ENCODE measurements at regions not wholly inside any gene's neighbourhood (a gene's known extent, or its start where the extent isn't known, plus 50 kb on each side); places are given as distances from the start of the nearest gene placed in this dataset.
"Not testable (repeated sequence)": the region's sequence is repeated elsewhere in the genome, so short reads cannot be mapped to it uniquely, and the experiment has no call there.

- DNase-seq (ENCODE audit: low spot score): no peak
These were observed 434.6 kb upstream of the FRG1 start for GRCh38 chr4:189506080-189506479.

DNA sequence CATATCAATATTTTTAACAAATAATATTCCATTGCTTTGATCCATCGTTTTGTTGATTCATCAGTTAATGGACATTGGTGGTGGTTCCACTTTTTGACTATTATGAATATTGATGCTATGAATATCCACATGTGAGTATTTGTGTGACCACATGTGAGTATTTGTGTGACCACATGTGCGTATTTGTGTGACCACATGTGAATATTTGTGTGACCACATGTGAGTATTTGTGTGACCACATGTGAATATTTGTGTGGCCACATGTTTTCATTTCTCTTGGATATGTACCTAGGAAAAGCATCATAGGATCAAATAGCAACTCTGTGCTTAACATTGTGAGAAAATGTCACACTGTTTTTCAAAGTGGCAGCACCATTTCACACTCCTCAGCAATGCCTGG is 433.6 kb upstream of the FRG1 start:
- DNase-seq (ENCODE audit: low spot score): no peak

GRCh38 chr4:189510601-189511000 is 430.1 kb upstream of the FRG1 start:
- no peak for DNase-seq (ENCODE audit: low spot score)

GRCh38 chr4:189511581-189511980 is 429.1 kb upstream of the FRG1 start:
- DNase-seq (ENCODE audit: low spot score): no peak

DNA sequence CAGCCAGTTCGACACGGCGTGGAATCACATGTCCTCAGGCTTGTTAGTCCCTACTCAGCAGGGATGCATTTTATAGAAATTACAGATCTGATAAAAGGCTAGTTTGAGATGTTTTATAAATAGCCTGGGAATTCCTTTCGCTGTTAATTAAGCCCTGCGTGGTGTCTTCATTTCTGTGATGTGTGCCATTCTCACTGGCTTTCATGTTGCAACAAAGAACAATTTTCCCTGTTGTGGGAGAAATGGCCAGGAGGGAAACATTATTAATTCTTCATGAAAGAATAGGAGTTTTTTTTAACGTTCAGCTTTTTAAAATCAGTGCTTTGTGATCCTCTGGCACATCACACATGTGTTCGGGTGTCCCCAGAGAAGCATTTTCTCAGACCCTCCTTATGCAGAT is 427.3 kb upstream of the FRG1 start:
- DNase-seq (ENCODE audit: low spot score): no peak

GRCh38 chr4:189514209-189514608 is 426.5 kb upstream of the FRG1 start:
- no peak for DNase-seq (ENCODE audit: low spot score)

DNA sequence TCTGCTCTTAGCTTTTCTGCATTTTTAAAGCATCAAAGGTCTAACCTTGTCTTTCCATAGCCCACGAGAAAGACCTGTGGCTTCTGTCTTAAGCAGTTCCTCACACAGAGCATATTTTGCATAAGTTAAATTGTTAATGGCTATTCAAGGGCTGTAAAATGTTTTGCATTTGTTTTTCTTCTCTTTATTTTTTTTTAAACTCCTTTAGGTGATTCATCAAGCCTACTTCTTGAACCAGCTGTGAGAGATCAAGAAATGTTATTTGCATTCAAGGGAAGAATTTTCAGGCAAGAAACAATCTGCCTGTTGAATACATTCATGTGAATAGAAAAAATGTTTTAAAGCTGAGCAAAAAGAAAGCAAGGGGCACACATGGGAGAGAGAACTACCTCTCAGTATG is 423.8 kb upstream of the FRG1 start:
- DNase-seq (ENCODE audit: low spot score): no peak

- no peak for DNase-seq (ENCODE audit: low spot score)
These were observed 421.5 kb upstream of the FRG1 start for GRCh38 chr4:189519186-189519585.

- DNase-seq (ENCODE audit: low spot score): no peak
These were observed 415.4 kb upstream of the FRG1 start for GRCh38 chr4:189525304-189525703.

GRCh38 chr4:189530848-189531247 is 409.8 kb upstream of the FRG1 start:
- DNase-seq (ENCODE audit: low spot score): no peak

DNA sequence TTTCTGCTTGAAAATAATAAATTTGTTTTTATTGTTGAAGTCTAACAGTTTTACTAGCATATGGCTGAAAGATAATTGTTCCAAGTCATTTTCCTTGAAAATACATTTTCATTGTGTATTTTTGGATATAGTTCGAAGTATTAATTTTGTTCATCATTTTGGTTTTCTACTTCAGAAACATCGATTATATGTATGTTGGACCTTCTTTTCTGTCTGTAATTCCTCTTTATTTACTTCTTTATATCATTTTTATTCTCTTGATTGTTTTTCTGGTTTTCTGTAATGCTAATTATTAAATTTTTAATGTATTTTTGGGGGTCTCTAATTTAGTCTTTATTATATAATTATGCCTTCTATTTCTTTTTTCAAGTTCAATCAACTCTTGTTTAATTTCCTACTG is 407.1 kb upstream of the FRG1 start:
- DNase-seq (ENCODE audit: low spot score): no peak

GRCh38 chr4:189547559-189547958 is 393.1 kb upstream of the FRG1 start:
- DNase-seq (ENCODE audit: low spot score): no peak

- no peak for DNase-seq (ENCODE audit: low spot score)
These were observed 392.1 kb upstream of the FRG1 start for GRCh38 chr4:189548484-189549125.

DNA sequence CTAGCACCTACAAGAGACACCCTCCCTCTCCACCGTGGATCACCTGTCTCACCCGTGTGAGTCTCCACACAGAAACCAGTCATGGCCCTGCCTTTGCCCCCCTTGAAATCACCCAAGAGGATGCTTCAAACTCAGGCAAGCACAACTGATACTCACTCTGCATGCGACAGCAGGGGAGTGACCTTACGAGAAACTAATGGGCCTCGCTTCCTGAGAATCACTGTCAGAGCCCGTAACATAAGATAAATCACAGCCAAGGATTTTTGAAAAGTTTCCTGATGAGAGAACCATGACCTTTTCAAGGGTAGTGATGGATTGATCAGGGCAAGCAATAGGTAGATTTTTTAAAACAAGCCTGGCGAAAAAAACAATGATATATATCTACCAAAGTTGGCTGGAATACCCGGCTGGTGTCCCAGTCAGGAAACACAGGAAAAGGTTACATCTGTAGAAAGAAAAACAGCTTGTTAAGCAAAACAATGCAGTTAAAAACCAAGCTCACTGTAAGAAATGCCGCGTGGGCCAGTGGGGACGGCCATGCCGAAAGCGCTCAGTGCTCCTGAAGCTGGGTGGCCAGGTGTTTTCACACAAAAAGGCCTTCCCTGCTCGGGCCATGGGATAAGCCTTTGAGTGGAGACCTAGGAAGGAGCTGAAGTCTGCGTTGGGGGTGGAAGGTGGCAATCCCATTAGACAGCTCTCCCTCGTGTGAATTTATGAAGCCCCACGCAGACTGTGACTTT is 388.6 kb upstream of the FRG1 start:
- DNase-seq (ENCODE audit: low spot score): not testable (repeated sequence)

- not testable (repeated sequence) for DNase-seq (ENCODE audit: low spot score)
These were observed 380.1 kb upstream of the FRG1 start for GRCh38 chr4:189560605-189561004.

DNA sequence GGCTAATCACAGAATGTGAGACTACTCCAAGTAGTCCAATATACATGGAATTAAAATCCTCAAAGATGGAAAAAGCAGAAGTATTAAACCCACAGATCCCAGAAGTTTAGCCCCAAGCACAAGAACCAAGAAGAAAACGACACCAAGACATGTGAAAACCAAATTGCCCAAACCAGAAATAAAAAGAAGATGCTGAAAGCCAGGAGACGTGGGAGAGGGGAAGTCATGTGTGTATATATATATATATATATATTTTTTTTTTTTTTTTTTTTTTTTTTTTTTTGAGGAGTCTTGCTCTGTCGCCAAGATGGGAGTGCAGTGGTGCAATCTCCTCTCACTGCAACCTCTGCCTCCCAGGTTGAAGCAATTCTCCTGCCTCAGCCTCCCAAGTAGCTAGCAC is 376.9 kb upstream of the FRG1 start:
- DNase-seq (ENCODE audit: low spot score): not testable (repeated sequence)

- DNase-seq (ENCODE audit: low spot score): not testable (repeated sequence)
These were observed 374.4 kb upstream of the FRG1 start for GRCh38 chr4:189566271-189566670.

- DNase-seq (ENCODE audit: low spot score): not testable (repeated sequence)
These were observed 373.8 kb upstream of the FRG1 start for GRCh38 chr4:189566900-189567299.

DNA sequence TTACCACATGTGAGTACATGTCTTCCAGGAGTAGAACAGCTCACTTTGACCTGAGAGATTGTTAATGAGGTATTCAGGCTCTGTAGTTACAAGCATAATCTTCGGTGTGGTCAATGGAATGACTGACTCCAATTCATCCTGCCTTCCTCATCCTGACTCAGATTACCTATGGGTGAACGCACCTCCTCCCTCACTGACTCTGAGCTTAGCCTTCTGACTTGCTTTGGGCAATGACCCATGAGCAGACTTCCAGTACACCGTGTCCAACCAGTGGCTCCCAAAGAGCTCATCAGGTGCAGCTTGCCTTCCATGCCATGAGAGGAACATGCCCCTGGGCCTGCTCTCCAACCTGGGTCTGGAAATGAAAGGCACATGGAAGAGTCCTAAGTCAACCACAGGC is 361.0 kb upstream of the FRG1 start:
- not testable (repeated sequence) for DNase-seq (ENCODE audit: low spot score)

DNA sequence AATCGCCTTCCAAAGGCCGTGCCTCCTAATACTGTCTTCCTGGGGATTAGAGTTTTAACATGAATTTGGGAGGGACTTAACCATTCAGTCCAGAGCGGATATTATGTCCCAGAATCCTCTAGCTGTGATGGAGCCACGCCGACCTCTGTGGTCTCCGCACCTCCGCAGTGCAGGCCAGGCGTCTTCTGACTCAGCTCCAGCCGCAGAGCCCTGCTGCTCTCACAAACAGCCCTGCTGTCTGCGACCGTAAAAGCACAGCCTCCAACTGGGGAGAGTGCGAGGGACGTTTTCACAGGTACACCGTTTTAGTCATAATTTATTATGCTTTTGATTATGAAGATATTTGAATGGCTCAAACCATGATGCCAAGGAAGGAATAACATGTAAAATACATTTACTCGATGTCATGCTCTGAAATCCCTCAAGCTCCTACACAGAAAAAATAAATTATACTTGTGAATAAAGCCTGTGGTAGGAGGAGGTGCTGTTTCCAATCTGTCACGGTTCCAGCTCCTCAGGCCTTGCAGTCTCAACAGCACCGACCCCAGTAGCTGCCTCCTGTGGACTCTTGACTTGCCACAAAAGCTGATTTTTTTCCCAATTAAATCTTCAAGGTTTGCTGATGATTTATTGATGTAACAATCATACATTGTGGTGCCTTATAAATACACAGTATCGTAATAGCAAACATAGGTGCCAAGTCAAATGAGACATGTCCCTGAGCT is 353.6 kb upstream of the FRG1 start:
- DNase-seq (ENCODE audit: low spot score): not testable (repeated sequence)

DNA sequence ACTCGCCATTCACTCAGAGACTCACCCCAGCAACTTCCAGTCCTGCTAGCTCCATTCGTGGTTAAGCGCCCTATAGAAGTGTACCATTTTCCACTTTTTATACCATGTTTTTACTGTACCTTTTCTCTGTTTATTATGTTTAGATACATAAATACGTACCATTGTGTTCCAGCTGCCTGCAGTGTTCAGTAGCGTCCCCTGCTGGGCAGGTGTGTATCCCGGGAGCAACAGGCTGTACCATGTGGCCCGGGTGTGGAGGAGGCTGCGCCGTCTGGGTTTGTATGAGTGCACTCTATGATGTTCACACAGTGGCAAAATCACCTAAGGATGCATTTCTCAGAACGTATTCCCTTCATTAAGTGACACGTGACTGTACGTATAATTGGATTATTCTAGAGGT is 351.5 kb upstream of the FRG1 start:
- DNase-seq (ENCODE audit: low spot score): not testable (repeated sequence)

DNA sequence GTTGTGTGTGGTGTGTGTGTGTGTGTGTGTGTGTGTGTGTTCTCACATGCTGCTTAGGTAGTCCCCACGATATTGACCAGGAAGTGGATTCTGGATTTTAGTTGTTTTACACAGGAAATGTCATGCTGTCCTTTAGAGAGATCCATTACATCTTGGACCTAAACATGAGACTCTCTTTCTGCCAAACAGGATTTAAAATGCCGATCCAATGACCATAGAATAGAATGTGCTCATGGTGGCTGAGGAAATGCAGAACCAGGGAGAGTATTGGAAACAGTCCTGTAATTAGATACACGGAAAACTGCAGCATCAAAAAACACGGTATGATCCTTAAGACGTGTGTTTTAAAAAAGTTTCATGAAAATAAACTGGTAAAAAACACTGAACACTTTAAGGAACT is 347.8 kb upstream of the FRG1 start:
- DNase-seq (ENCODE audit: low spot score): no peak

GRCh38 chr4:189597341-189597740 is 343.3 kb upstream of the FRG1 start:
- no peak for DNase-seq (ENCODE audit: low spot score)

Data from A172 (cell line).